ENCODE measurements at regions not wholly inside any gene's neighbourhood (a gene's known extent, or its start where the extent isn't known, plus 50 kb on each side); places are given as distances from the start of the nearest gene placed in this dataset.

DNA sequence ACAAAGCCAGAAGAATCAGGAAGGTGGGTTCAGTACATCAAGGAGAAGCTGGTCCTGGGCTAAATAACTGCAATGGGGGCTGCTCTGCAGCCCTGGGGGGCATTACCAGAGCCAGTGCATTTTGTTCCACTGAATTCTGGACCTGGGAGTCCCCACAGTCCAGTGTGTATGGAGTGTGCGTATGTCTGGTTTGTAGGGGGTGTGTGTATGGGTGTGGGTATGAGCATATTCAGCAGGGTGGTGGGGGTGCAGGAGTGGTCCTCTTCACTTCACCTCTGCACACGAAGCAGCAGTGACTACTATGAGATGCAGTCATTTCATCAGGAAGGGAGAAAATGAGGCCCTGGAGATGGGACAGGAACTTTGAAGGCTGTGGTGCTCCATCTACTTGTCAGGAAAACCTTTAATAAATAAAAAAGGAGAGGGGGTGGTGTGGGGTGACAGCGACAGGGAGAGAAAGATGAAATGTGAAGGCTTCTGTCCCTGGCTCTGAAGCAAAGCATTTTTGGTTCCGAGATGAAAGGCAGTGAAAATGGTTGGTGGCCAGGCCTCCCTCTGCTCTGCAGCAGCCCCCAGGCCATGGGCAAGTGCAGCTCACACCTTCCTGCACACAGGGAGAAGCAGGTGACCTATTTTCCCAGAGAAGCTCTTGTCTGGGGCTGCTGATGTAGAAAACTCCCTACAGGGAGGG, 121.5 kb upstream of the CACHD1 start:
- TF ChIP-seq SIN3A (IDR thresholded peaks at IDR 0.05; ENCODE audit: low read depth) (no peak), CEBPB (IDR thresholded peaks at IDR 0.05; ENCODE audit: low read depth) (no peak), SRF (IDR thresholded peaks at IDR 0.05; ENCODE audit: low read depth) (no peak), EGR1 (IDR thresholded peaks at IDR 0.05; ENCODE audit: low read depth) (no peak), ZFX (IDR thresholded peaks at IDR 0.05) (no peak)
- Histone ChIP-seq H3K4me3 (replicated peaks in 1 of 2; ENCODE audit: low read depth in 1 of 2, low read length in 2 of 2) (no peak overlapping the region), H2AFZ (ENCODE audit: low read depth, low read length, poor library complexity, severe bottlenecking) (no peak overlapping the region), H3K27ac (ENCODE audit: low read depth, low read length) (no peak overlapping the region), H3K9me3 (ENCODE audit: control insufficient read depth in 1 of 2, insufficient read depth in 1 of 2, low read depth in 1 of 2, low read length in 2 of 2) (no peaks in the 10 kb centered on the region), H3K4me1 (ENCODE audit: control insufficient read depth in 1 of 2, insufficient read depth in 2 of 2, low read length in 2 of 2) (peaks cover 14 to 25% of the 10 kb centered on the region in 2 experiments), H3K36me3 (ENCODE audit: control insufficient read depth in 1 of 2, insufficient read depth in 2 of 2, low read length in 2 of 2) (no peaks in the 10 kb centered on the region), H3K9me2 (ENCODE audit: insufficient read depth) (no peaks in the 10 kb centered on the region), H3K4me2 (ENCODE audit: low read length) (no peak overlapping the region), H3K79me2 (ENCODE audit: insufficient read depth, low read length) (no peaks in the 10 kb centered on the region), H3K27me3 (ENCODE audit: insufficient read depth, low read length) (no peaks in the 10 kb centered on the region), H4K20me1 (ENCODE audit: insufficient read depth) (no peaks in the 10 kb centered on the region), H3K9ac (ENCODE audit: low read length) (no peak overlapping the region)
- POLR2A ChIA-PET: no interaction called here
- RAD21 ChIA-PET (ENCODE audit: low non-redundant PET in 1 of 2, low total read pairs in 2 of 2, uncharacterized antibody in 2 of 2, unreplicated experiment in 2 of 2): no interaction called here
- DNase-seq (ENCODE audit: low read depth, low spot score) (no peak), ATAC-seq (no peak)
- CTCF ChIA-PET: no interaction called here
- BruUV-seq (replicated peaks): no TSS peak
- intact Hi-C loops (cut with micrococcal nuclease): no loop called here

DNA sequence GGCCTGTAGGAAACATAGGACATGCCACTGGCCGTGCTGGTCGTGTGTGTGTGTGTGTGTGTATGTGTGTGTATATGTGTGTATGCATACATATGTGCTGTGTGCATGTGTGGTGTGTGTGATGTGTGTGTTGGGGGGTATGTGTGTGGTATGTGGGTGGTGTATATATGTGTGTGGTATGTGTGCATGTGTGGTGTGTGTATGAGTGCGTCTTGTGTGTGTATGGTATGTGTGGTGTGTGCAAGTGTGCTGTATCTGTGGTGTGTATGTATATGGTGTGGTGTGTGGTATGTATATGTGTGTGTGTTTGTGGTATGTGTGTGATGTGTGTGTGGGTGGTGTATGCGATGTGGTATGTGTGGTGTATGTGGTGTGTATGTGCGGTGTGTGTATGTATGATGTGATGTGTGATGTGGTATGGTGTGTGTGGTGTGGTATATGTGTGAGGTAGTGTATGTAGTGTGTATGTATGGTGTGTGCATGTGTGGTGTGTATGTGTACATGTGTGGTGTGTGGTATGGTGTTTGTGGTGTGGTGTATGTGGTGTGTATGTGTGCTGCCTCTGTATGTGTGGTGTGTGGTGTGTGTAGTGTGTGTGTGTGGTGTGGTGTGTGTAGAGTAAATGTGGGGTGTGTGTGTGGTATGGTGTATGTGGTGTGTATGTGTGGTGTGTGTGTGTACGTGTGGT, 120.8 kb upstream of the CACHD1 start:
- Histone ChIP-seq H3K4me1 (ENCODE audit: control insufficient read depth in 1 of 2, insufficient read depth in 2 of 2, low read length in 2 of 2) (peaks cover 7 to 18% of the 10 kb centered on the region in 2 experiments), H3K27ac (ENCODE audit: low read depth, low read length) (no peak overlapping the region), H4K20me1 (ENCODE audit: insufficient read depth) (no peaks in the 10 kb centered on the region), H2AFZ (ENCODE audit: low read depth, low read length, poor library complexity, severe bottlenecking) (no peak overlapping the region), H3K36me3 (ENCODE audit: control insufficient read depth in 1 of 2, insufficient read depth in 2 of 2, low read length in 2 of 2) (no peaks in the 10 kb centered on the region), H3K79me2 (ENCODE audit: insufficient read depth, low read length) (no peaks in the 10 kb centered on the region), H3K9me3 (ENCODE audit: control insufficient read depth in 1 of 2, insufficient read depth in 1 of 2, low read depth in 1 of 2, low read length in 2 of 2) (no peaks in the 10 kb centered on the region), H3K27me3 (ENCODE audit: insufficient read depth, low read length) (no peaks in the 10 kb centered on the region), H3K9me2 (ENCODE audit: insufficient read depth) (no peaks in the 10 kb centered on the region), H3K4me3 (replicated peaks in 1 of 2; ENCODE audit: low read depth in 1 of 2, low read length in 2 of 2) (no peak overlapping the region), H3K9ac (ENCODE audit: low read length) (no peak overlapping the region), H3K4me2 (ENCODE audit: low read length) (no peak overlapping the region)
- ChIA-PET POLR2A (no interaction called here), RAD21 (ENCODE audit: low non-redundant PET in 1 of 2, low total read pairs in 2 of 2, uncharacterized antibody in 2 of 2, unreplicated experiment in 2 of 2) (no interaction called here), CTCF (no interaction called here)
- intact Hi-C loops (cut with micrococcal nuclease): no loop called here
- no TSS peak for BruUV-seq (replicated peaks)
- no peak for ATAC-seq
- no peak for DNase-seq (ENCODE audit: low read depth, low spot score)
- TF ChIP-seq SRF (IDR thresholded peaks at IDR 0.05; ENCODE audit: low read depth) (no peak), RAD21 (IDR thresholded peaks at IDR 0.05; ENCODE audit: low read depth) (no peak), FOSL1 (IDR thresholded peaks at IDR 0.05; ENCODE audit: low read depth) (no peak), ZNF274 (IDR thresholded peaks at IDR 0.05; ENCODE audit: low read depth, low read length) (no peak), JUND (IDR thresholded peaks at IDR 0.05) (no peak), POLR2A (IDR thresholded peaks at IDR 0.05; ENCODE audit: borderline replicate concordance, extremely low read depth, insufficient read depth, insufficient read length) (no peak), SP1 (IDR thresholded peaks at IDR 0.05; ENCODE audit: low read depth) (no peak), EZH2phosphoT487 (IDR thresholded peaks at IDR 0.05; ENCODE audit: borderline replicate concordance) (no peak), POLR2AphosphoS5 (IDR thresholded peaks at IDR 0.05; ENCODE audit: low read depth, low read length) (no peak)
- TF ChIP-seq, protein P1, sequence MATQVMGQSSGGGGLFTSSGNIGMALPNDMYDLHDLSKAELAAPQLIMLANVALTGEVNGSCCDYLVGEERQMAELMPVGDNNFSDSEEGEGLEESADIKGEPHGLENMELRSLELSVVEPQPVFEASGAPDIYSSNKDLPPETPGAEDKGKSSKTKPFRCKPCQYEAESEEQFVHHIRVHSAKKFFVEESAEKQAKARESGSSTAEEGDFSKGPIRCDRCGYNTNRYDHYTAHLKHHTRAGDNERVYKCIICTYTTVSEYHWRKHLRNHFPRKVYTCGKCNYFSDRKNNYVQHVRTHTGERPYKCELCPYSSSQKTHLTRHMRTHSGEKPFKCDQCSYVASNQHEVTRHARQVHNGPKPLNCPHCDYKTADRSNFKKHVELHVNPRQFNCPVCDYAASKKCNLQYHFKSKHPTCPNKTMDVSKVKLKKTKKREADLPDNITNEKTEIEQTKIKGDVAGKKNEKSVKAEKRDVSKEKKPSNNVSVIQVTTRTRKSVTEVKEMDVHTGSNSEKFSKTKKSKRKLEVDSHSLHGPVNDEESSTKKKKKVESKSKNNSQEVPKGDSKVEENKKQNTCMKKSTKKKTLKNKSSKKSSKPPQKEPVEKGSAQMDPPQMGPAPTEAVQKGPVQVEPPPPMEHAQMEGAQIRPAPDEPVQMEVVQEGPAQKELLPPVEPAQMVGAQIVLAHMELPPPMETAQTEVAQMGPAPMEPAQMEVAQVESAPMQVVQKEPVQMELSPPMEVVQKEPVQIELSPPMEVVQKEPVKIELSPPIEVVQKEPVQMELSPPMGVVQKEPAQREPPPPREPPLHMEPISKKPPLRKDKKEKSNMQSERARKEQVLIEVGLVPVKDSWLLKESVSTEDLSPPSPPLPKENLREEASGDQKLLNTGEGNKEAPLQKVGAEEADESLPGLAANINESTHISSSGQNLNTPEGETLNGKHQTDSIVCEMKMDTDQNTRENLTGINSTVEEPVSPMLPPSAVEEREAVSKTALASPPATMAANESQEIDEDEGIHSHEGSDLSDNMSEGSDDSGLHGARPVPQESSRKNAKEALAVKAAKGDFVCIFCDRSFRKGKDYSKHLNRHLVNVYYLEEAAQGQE (IDR thresholded peaks at IDR 0.05; ENCODE audit: low read depth): no peak
- TF ChIP-seq, protein P2, sequence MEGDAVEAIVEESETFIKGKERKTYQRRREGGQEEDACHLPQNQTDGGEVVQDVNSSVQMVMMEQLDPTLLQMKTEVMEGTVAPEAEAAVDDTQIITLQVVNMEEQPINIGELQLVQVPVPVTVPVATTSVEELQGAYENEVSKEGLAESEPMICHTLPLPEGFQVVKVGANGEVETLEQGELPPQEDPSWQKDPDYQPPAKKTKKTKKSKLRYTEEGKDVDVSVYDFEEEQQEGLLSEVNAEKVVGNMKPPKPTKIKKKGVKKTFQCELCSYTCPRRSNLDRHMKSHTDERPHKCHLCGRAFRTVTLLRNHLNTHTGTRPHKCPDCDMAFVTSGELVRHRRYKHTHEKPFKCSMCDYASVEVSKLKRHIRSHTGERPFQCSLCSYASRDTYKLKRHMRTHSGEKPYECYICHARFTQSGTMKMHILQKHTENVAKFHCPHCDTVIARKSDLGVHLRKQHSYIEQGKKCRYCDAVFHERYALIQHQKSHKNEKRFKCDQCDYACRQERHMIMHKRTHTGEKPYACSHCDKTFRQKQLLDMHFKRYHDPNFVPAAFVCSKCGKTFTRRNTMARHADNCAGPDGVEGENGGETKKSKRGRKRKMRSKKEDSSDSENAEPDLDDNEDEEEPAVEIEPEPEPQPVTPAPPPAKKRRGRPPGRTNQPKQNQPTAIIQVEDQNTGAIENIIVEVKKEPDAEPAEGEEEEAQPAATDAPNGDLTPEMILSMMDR (IDR thresholded peaks at IDR 0.05 in 2 of 3, conservative IDR thresholded peaks at IDR 0.05 in 1 of 3; ENCODE audit: borderline replicate concordance in 1 of 3, insufficient read depth in 1 of 3, low read depth in 2 of 3, low read length in 2 of 3): no peak
- TF ChIP-seq, protein P3, sequence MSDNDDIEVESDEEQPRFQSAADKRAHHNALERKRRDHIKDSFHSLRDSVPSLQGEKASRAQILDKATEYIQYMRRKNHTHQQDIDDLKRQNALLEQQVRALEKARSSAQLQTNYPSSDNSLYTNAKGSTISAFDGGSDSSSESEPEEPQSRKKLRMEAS (IDR thresholded peaks at IDR 0.05): no peak
